OCI-LY7 (cell line): ENCODE measurements at regions not wholly inside any gene's neighbourhood (a gene's known extent, or its start where the extent isn't known, plus 50 kb on each side); places are given as distances from the start of the nearest gene placed in this dataset.

Experiments used
- BruUV-seq: library from RNA; stranded (reverse); fragments of 400-500 nt; replicated peaks from 2 replicates; lab custom pipeline; 2021; lab: Mats Ljungman, UMichigan
- CTCF ChIA-PET: fragments of 300-600 bp; sonication (Branson Sonifier 250); formaldehyde crosslinking; loops from one replicate; lab custom pipeline; 2022; ENCODE audit warnings: antibody characterized with exemption; ENCODE audit not compliant: unreplicated experiment; lab: Charles Lee
- POLR2A ChIA-PET: fragments of 300-600 bp; sonication (Branson Sonifier 250); formaldehyde crosslinking; loops from one replicate; lab custom pipeline; 2022; ENCODE audit warnings: antibody characterized with exemption; lab: Charles Lee
- DNase-seq: peaks from one replicate; pipeline ENCODE4 v3.0.0-alpha.2; 2015; ENCODE audit warnings: low spot score
- H2AFZ ChIP-seq: fragments of 200-600 bp; sonication (generic), shearing (Covaris generic); 2 replicates; pipeline ENCODE4 v1.6.1; 2014; ENCODE audit warnings: mild to moderate bottlenecking, antibody characterized with exemption, low read length, moderate library complexity
- H3K27ac ChIP-seq: fragments of 200-600 bp; sonication (generic); 2 replicates; pipeline ENCODE4 v1.5.1; 2014; ENCODE audit warnings: mixed run types, low read depth, mild to moderate bottlenecking, moderate library complexity, low read length, inconsistent platforms; ENCODE audit not compliant: poor library complexity, severe bottlenecking
- H3K36me3 ChIP-seq: fragments of 200-600 bp; sonication (generic); 2 replicates; pipeline ENCODE4 v1.6.1; 2014; ENCODE audit warnings: mild to moderate bottlenecking, antibody characterized with exemption, low read length, moderate library complexity, mixed read lengths; ENCODE audit not compliant: insufficient read depth
- H3K4me1 ChIP-seq: fragments of 200-600 bp; sonication (generic); 2 replicates; pipeline ENCODE4 v1.5.1; 2014; ENCODE audit warnings: mild to moderate bottlenecking, low read length; ENCODE audit not compliant: insufficient read depth, poor library complexity, severe bottlenecking
- H3K4me2 ChIP-seq: fragments of 200-600 bp; sonication (generic); 2 replicates; pipeline ENCODE4 v1.6.1; 2014; ENCODE audit warnings: mild to moderate bottlenecking, low read length
- H3K4me3 ChIP-seq: fragments of 200-600 bp; sonication (generic); 2 replicates; pipeline ENCODE4 v1.5.1; 2014; ENCODE audit warnings: mild to moderate bottlenecking, low read depth, low read length; ENCODE audit not compliant: poor library complexity, severe bottlenecking
- H3K79me2 ChIP-seq: fragments of 200-600 bp; sonication (generic); 2 replicates; pipeline ENCODE4 v1.6.1; 2016; ENCODE audit warnings: low read depth, mild to moderate bottlenecking, low read length, moderate library complexity, mixed read lengths; ENCODE audit not compliant: insufficient read depth
- H3K9me2 ChIP-seq: fragments of 200-600 bp; sonication (generic); 2 replicates; pipeline ENCODE4 v1.6.1; 2016; ENCODE audit warnings: mild to moderate bottlenecking, low read length, mixed read lengths; ENCODE audit not compliant: insufficient read depth
- H3K9me3 ChIP-seq: fragments of 200-600 bp; sonication (generic); 2 replicates; pipeline ENCODE4 v1.6.1; 2014; ENCODE audit warnings: mild to moderate bottlenecking, mixed run types, low read length, mixed read lengths
- H4K20me1 ChIP-seq: fragments of 200-600 bp; sonication (generic); 2 replicates; pipeline ENCODE4 v1.6.1; 2014; ENCODE audit warnings: mild to moderate bottlenecking, antibody characterized with exemption, low read length, moderate library complexity, mixed read lengths; ENCODE audit not compliant: insufficient read depth
- CTCF ChIP-seq: fragments of 200-600 bp; sonication (generic); conservative IDR thresholded peaks from 2 replicates; pipeline ENCODE4 v1.5.1; 2014; ENCODE audit warnings: mild to moderate bottlenecking, antibody characterized with exemption, low read length, moderate library complexity, mixed read lengths
- EZH2phosphoT487 ChIP-seq: fragments of 200-600 bp; sonication (generic); IDR thresholded peaks from 2 replicates; pipeline ENCODE4 v1.6.1; 2018; ENCODE audit warnings: low read depth, borderline replicate concordance, mild to moderate bottlenecking, mixed run types, antibody characterized with exemption, low read length, moderate library complexity, mixed read lengths
- intact Hi-C: fragments of 100-400 bp; cut with micrococcal nuclease; formaldehyde crosslinking; loops from one replicate; pipeline ENCODE4 v1.10.0; 2022; ENCODE audit not compliant: unreplicated experiment

GRCh38 chr11:134464981-134465730, 53.1 kb upstream of the B3GAT1 start:
- POLR2A ChIA-PET, result no interaction called here
- no TSS peak for BruUV-seq
- no peaks in the 10 kb centered on the region for H3K36me3 ChIP-seq
- H3K79me2 ChIP-seq, result no peaks in the 10 kb centered on the region
- no peaks in the 10 kb centered on the region for H3K9me2 ChIP-seq
- CTCF ChIA-PET, result no interaction called here
- H3K4me3 ChIP-seq, result no peak overlapping the region
- intact Hi-C loops, result no loop called here
- H3K4me1 ChIP-seq, result no peaks in the 10 kb centered on the region
- TF ChIP-seq CTCF, result no peak
- no peak for TF ChIP-seq EZH2phosphoT487
- no peak overlapping the region for H3K4me2 ChIP-seq
- H2AFZ ChIP-seq, result no peak overlapping the region
- H4K20me1 ChIP-seq, result no peaks in the 10 kb centered on the region
- H3K27ac ChIP-seq, result no peak overlapping the region
- no peak for DNase-seq
- H3K9me3 ChIP-seq, result no peaks in the 10 kb centered on the region

DNA sequence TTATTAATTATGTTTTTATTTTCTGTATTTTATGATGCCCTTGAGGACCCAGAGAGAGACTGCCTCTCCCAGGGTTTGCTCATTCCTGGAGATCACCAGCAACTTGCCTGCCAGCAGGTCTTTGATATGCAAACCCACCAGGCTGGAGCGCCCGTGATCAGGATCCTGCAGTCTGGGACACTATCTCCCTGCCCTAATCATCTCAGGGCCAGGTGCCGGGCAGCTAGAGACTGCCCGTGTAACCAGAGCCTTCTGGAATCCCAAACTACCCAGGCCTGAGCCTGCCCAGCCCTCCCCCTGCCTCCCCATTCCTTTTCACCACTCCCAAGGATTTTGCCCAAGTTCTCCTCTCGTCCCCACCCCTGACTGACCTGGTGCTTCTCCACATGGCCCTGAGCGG, 52.2 kb upstream of the B3GAT1 start:
- POLR2A ChIA-PET, result no interaction called here
- DNase-seq, result no peak
- Histone ChIP-seq H3K9me3 (no peaks in the 10 kb centered on the region), H3K79me2 (no peaks in the 10 kb centered on the region), H3K4me2 (no peak overlapping the region), H2AFZ (no peak overlapping the region), H3K36me3 (no peaks in the 10 kb centered on the region), H3K4me1 (no peaks in the 10 kb centered on the region), H3K4me3 (no peak overlapping the region), H3K27ac (no peak overlapping the region), H3K9me2 (no peaks in the 10 kb centered on the region), H4K20me1 (no peaks in the 10 kb centered on the region)
- CTCF ChIA-PET, result no interaction called here
- BruUV-seq, result no TSS peak
- no peak for TF ChIP-seq CTCF
- TF ChIP-seq EZH2phosphoT487, result no peak
- intact Hi-C loops, result no loop called here

GRCh38 chr11:134463716-134464115, 51.7 kb upstream of the B3GAT1 start:
- Histone ChIP-seq H3K9me2 (no peaks in the 10 kb centered on the region), H3K27ac (no peak overlapping the region), H3K4me1 (no peaks in the 10 kb centered on the region), H3K4me3 (no peak overlapping the region), H2AFZ (no peak overlapping the region), H3K36me3 (no peaks in the 10 kb centered on the region), H3K9me3 (no peaks in the 10 kb centered on the region), H3K4me2 (no peak overlapping the region), H4K20me1 (no peaks in the 10 kb centered on the region), H3K79me2 (no peaks in the 10 kb centered on the region)
- POLR2A ChIA-PET, result no interaction called here
- CTCF ChIA-PET, result no interaction called here
- TF ChIP-seq CTCF, result no peak
- TF ChIP-seq EZH2phosphoT487, result no peak
- no TSS peak for BruUV-seq
- no peak for DNase-seq
- intact Hi-C loops, result no loop called here
